GM23338 (cell line): ENCODE measurements at regions not wholly inside any gene's neighbourhood (a gene's known extent, or its start where the extent isn't known, plus 50 kb on each side); places are given as distances from the start of the nearest gene placed in this dataset.

Experiments
- ATAC-seq: fragments of 200-7000 bp; cut with Tn5 transposase; 3 replicates; pipeline ENCODE4 v1.9.1; 2020
- DNase-seq: peaks from one replicate; pipeline ENCODE4 v3.0.0-alpha.2; 2015; ENCODE audit warnings: low spot score
- H2AFZ ChIP-seq: fragments of 200-600 bp; sonication (generic); 2 replicates; pipeline ENCODE4 v1.8.0; 2016; ENCODE audit warnings: antibody characterized with exemption, mild to moderate bottlenecking, moderate library complexity
- H3F3A ChIP-seq: fragments of 200-600 bp; sonication (generic); replicated peaks from 2 replicates; pipeline ENCODE4 v1.8.0; 2017; ENCODE audit warnings: antibody characterized with exemption, mixed run types, low read depth
- H3K27ac ChIP-seq: fragments of 200-600 bp; sonication (generic); 2 replicates; pipeline ENCODE4 v1.6.1; 2016; ENCODE audit warnings: low read depth
- H3K27me3 ChIP-seq: fragments of 200-600 bp; sonication (generic); 2 replicates; pipeline ENCODE4 v1.8.0; 2016; ENCODE audit warnings: mild to moderate bottlenecking, mixed run types, moderate library complexity; ENCODE audit not compliant: insufficient read depth
- H3K36me3 ChIP-seq: fragments of 200-600 bp; sonication (generic); 2 replicates; pipeline ENCODE4 v1.8.0; 2016; ENCODE audit warnings: mild to moderate bottlenecking; ENCODE audit not compliant: insufficient read depth
- H3K4me1 ChIP-seq: fragments of 200-600 bp; sonication (generic); 2 replicates; pipeline ENCODE4 v1.8.0; 2016; ENCODE audit warnings: mild to moderate bottlenecking, moderate library complexity; ENCODE audit not compliant: insufficient read depth
- H3K4me2 ChIP-seq: fragments of 200-600 bp; sonication (generic); 2 replicates; pipeline ENCODE4 v1.7.1; 2017; ENCODE audit warnings: mixed run types
- H3K4me3 ChIP-seq: fragments of 200-600 bp; sonication (generic); 2 replicates; pipeline ENCODE4 v1.6.1; 2016; ENCODE audit warnings: mixed run types
- H3K79me2 ChIP-seq: fragments of 200-600 bp; sonication (generic); replicated peaks from 2 replicates; pipeline ENCODE4 v1.8.0; 2017; ENCODE audit warnings: mild to moderate bottlenecking; ENCODE audit not compliant: insufficient read depth
- H3K9me2 ChIP-seq: fragments of 200-600 bp; sonication (generic); 2 replicates; pipeline ENCODE4 v1.8.0; 2017; ENCODE audit not compliant: insufficient read depth
- H4K20me1 ChIP-seq: fragments of 200-600 bp; sonication (generic); replicated peaks from 2 replicates; pipeline ENCODE4 v1.8.0; 2017; ENCODE audit warnings: mild to moderate bottlenecking; ENCODE audit not compliant: insufficient read depth
- H3K27ac Mint-ChIP-seq: 2 replicates; pipeline ENCODE4 v1.8.0; 2020; ENCODE audit warnings: inconsistent platforms, mild to moderate bottlenecking, moderate library complexity, mixed read lengths
- H3K27me3 Mint-ChIP-seq: 3 replicates; pipeline ENCODE4 v1.8.0; 2022; ENCODE audit warnings: low read depth, mild to moderate bottlenecking, moderate library complexity, mixed read lengths, inconsistent platforms; ENCODE audit not compliant: insufficient read depth, poor library complexity
- H3K36me3 Mint-ChIP-seq: 3 replicates; pipeline ENCODE4 v1.8.0; 2021; ENCODE audit warnings: low read depth, mild to moderate bottlenecking, inconsistent platforms, moderate library complexity, mixed read lengths
- H3K4me1 Mint-ChIP-seq: 3 replicates; pipeline ENCODE4 v1.8.0; 2020; ENCODE audit warnings: mild to moderate bottlenecking, inconsistent platforms, mixed read lengths
- H3K4me3 Mint-ChIP-seq: 3 replicates; pipeline ENCODE4 v1.8.0; 2021; ENCODE audit warnings: moderate library complexity, mild to moderate bottlenecking, inconsistent platforms, mixed read lengths
- H3K9me3 Mint-ChIP-seq: 3 replicates; pipeline ENCODE4 v1.8.0; 2020; ENCODE audit warnings: moderate library complexity, mild to moderate bottlenecking, inconsistent platforms, mixed read lengths
- CREB1 ChIP-seq: fragments of 250-450 bp; sonication (Bioruptor Pico); IDR thresholded peaks from 2 replicates; pipeline ENCODE4 v1.5.0; 2020; ENCODE audit warnings: low read depth, mild to moderate bottlenecking, moderate library complexity
- CTCF ChIP-seq, 2 experiments: fragments of 200-600 bp in 1 of 2; sonication (generic) in 1 of 2; conservative IDR thresholded peaks; 2 replicates each; pipeline versions ENCODE4 v1.5.1 to v1.6.1; 2016 to 2017; ENCODE audit warnings: antibody characterized with exemption in 2 of 2, low read depth in 2 of 2, mild to moderate bottlenecking in 2 of 2, moderate library complexity in 1 of 2
- ETS1 ChIP-seq: IDR thresholded peaks from 2 replicates; pipeline ENCODE4 v1.6.1; 2016; ENCODE audit warnings: antibody characterized with exemption
- EZH2 ChIP-seq: fragments of 200-600 bp; sonication (generic); IDR thresholded peaks from one replicate; pipeline ENCODE4 v1.8.0; 2017; ENCODE audit warnings: antibody characterized with exemption, mild to moderate bottlenecking, low read depth; ENCODE audit not compliant: unreplicated experiment
- EZH2phosphoT487 ChIP-seq: fragments of 200-600 bp; sonication (generic); IDR thresholded peaks from one replicate; pipeline ENCODE4 v1.8.1; 2018; ENCODE audit warnings: antibody characterized with exemption; ENCODE audit not compliant: unreplicated experiment
- JUNB ChIP-seq: IDR thresholded peaks from one replicate; pipeline ENCODE4 v1.6.1; 2016; ENCODE audit warnings: antibody characterized with exemption; ENCODE audit not compliant: unreplicated experiment
- NANOG ChIP-seq: IDR thresholded peaks from 2 replicates; pipeline ENCODE4 v1.6.1; 2016; ENCODE audit warnings: antibody characterized with exemption, borderline replicate concordance
- POLR2AphosphoS5 ChIP-seq: IDR thresholded peaks from 2 replicates; pipeline ENCODE4 v1.6.1; 2016; ENCODE audit warnings: antibody characterized with exemption, low read depth
- REST ChIP-seq: IDR thresholded peaks from one replicate; pipeline ENCODE4 v1.6.1; 2018; ENCODE audit warnings: antibody characterized with exemption; ENCODE audit not compliant: unreplicated experiment
- STAT1 ChIP-seq: IDR thresholded peaks from one replicate; pipeline ENCODE4 v1.6.1; 2016; ENCODE audit warnings: antibody characterized with exemption; ENCODE audit not compliant: unreplicated experiment
- ZNF114 ChIP-seq: fragments of 250-450 bp; sonication (Bioruptor Pico); IDR thresholded peaks from 2 replicates; pipeline ENCODE4 v1.5.0; 2020; ENCODE audit warnings: mild to moderate bottlenecking, moderate library complexity
- ZNF331 ChIP-seq: fragments of 250-450 bp; sonication (Bioruptor Pico); IDR thresholded peaks from 2 replicates; pipeline ENCODE4 v1.5.0; 2020; ENCODE audit warnings: low read depth, mild to moderate bottlenecking, moderate library complexity
- ZNF462 ChIP-seq: fragments of 250-450 bp; sonication (Bioruptor Pico); IDR thresholded peaks from 2 replicates; pipeline ENCODE4 v1.5.0; 2020; ENCODE audit warnings: mild to moderate bottlenecking, moderate library complexity

- no peaks in the 10 kb centered on the region for H3K9me3 Mint-ChIP-seq
- no peaks in the 10 kb centered on the region for H3K9me2 ChIP-seq
- no peak overlapping the region for H2AFZ ChIP-seq
- H3K27me3 ChIP-seq: no peaks in the 10 kb centered on the region
- H3K4me3 Mint-ChIP-seq: no peak overlapping the region
- H3K4me2 ChIP-seq: no peak overlapping the region
- no peaks in the 10 kb centered on the region for H3K36me3 ChIP-seq
- H3K79me2 ChIP-seq: no peaks in the 10 kb centered on the region
- TF ChIP-seq ETS1: no peak
- no peak for TF ChIP-seq JUNB
- TF ChIP-seq CTCF (conservative IDR thresholded peaks at IDR 0.05; ENCODE audit: low read depth in 2 of 2): no peak
- TF ChIP-seq CREB1: no peak
- TF ChIP-seq REST: no peak
- no peak for TF ChIP-seq EZH2phosphoT487
- no peak for TF ChIP-seq STAT1
- TF ChIP-seq NANOG: no peak
- no peak for TF ChIP-seq ZNF462 (CRISPR knock-in tag)
- TF ChIP-seq POLR2AphosphoS5: no peak
- TF ChIP-seq EZH2: no peak
- TF ChIP-seq ZNF331 (CRISPR knock-in tag): no peak
- no peak for TF ChIP-seq ZNF114
- H3K4me3 ChIP-seq: no peak overlapping the region
- H3F3A ChIP-seq: no peaks in the 10 kb centered on the region
- H3K4me1 ChIP-seq: peaks cover 8% of the 10 kb centered on the region; the same call in 1 of the 2 replicates
- H3K36me3 Mint-ChIP-seq: no peaks in the 10 kb centered on the region
- H3K27ac ChIP-seq: no peak overlapping the region
- no peak for DNase-seq
- H3K27me3 Mint-ChIP-seq: no peaks in the 10 kb centered on the region
- no peak overlapping the region for H3K27ac Mint-ChIP-seq
- H3K4me1 Mint-ChIP-seq: peaks cover 25% of the 10 kb centered on the region
- H4K20me1 ChIP-seq: no peaks in the 10 kb centered on the region
- no peak for ATAC-seq
Observed at GRCh38 chr1:199312626-199313025, 673.8 kb downstream of the PTPRC start.
